HFFc6 (cell line): ENCODE measurements at regions not wholly inside any gene's neighbourhood (a gene's known extent, or its start where the extent isn't known, plus 50 kb on each side); places are given as distances from the start of the nearest gene placed in this dataset.

ENCODE experiments used
- DNase-seq: peaks from one replicate; pipeline ENCODE4 v3.0.0-alpha.2; 2018
- H3K27ac Mint-ChIP-seq: 2 replicates; pipeline ENCODE4 v1.8.0; 2020; ENCODE audit warnings: mild to moderate bottlenecking, mixed read lengths
- H3K27me3 Mint-ChIP-seq: 2 replicates; pipeline ENCODE4 v1.8.0; 2021; ENCODE audit warnings: mild to moderate bottlenecking, moderate library complexity, mixed read lengths; ENCODE audit not compliant: insufficient read depth
- H3K36me3 Mint-ChIP-seq: 2 replicates; pipeline ENCODE4 v1.8.0; 2021; ENCODE audit warnings: low read depth, mixed read lengths
- H3K4me1 Mint-ChIP-seq: 2 replicates; pipeline ENCODE4 v1.8.0; 2020; ENCODE audit warnings: low read depth, mixed read lengths
- H3K4me3 Mint-ChIP-seq: 2 replicates; pipeline ENCODE4 v1.8.0; 2020; ENCODE audit warnings: mild to moderate bottlenecking, moderate library complexity, mixed read lengths
- H3K9me3 Mint-ChIP-seq: 2 replicates; pipeline ENCODE4 v1.8.0; 2020; ENCODE audit warnings: mild to moderate bottlenecking, mixed read lengths
- TF ChIP-seq, protein P1 (sequence below): fragments of 200-600 bp; sonication (generic); IDR thresholded peaks from 2 replicates; pipeline ENCODE4 v1.5.0; 2021; ENCODE audit warnings: antibody characterized with exemption, mild to moderate bottlenecking

DNA sequence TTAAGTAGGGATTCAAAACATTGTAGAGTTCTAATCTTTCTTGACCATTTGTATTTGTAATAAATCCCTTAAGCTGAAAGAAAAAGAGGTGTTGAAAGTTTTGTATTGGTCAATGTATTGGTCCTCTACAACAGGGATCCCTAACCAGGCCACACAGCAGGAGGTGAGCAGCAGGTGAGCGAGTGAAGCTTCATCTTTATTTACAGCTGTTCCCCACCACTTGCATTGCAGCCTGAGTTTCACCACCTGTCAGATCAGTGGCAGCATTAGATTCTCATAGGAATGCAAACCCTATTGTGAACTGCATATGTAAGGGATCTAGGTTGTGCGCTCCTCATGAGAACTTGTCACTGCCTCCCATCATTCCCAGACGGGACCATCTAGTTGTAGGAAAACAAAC is 715.7 kb upstream of the NXPH2 start:
- Mint-ChIP-seq H3K4me3 (no peak overlapping the region), H3K27ac (no peak overlapping the region), H3K27me3 (no peaks in the 10 kb centered on the region), H3K9me3 (peaks cover 40% of the 10 kb centered on the region), H3K4me1 (no peaks in the 10 kb centered on the region), H3K36me3 (0 out of 2 replicates have a peak, but pooled peaks cover 4% of the 10 kb centered on the region)
- TF ChIP-seq, protein P1, sequence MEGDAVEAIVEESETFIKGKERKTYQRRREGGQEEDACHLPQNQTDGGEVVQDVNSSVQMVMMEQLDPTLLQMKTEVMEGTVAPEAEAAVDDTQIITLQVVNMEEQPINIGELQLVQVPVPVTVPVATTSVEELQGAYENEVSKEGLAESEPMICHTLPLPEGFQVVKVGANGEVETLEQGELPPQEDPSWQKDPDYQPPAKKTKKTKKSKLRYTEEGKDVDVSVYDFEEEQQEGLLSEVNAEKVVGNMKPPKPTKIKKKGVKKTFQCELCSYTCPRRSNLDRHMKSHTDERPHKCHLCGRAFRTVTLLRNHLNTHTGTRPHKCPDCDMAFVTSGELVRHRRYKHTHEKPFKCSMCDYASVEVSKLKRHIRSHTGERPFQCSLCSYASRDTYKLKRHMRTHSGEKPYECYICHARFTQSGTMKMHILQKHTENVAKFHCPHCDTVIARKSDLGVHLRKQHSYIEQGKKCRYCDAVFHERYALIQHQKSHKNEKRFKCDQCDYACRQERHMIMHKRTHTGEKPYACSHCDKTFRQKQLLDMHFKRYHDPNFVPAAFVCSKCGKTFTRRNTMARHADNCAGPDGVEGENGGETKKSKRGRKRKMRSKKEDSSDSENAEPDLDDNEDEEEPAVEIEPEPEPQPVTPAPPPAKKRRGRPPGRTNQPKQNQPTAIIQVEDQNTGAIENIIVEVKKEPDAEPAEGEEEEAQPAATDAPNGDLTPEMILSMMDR = no peak
- DNase-seq = no peak

GRCh38 chr2:139492131-139492680 is 712.0 kb upstream of the NXPH2 start:
- H3K27me3 Mint-ChIP-seq = no peaks in the 10 kb centered on the region
- peaks cover 23% of the 10 kb centered on the region for H3K9me3 Mint-ChIP-seq
- no peak for DNase-seq
- no peaks in the 10 kb centered on the region for H3K36me3 Mint-ChIP-seq
- no peaks in the 10 kb centered on the region for H3K4me1 Mint-ChIP-seq
- no peak overlapping the region for H3K27ac Mint-ChIP-seq
- no peak overlapping the region for H3K4me3 Mint-ChIP-seq
- TF ChIP-seq, protein P1 = no peak

DNA sequence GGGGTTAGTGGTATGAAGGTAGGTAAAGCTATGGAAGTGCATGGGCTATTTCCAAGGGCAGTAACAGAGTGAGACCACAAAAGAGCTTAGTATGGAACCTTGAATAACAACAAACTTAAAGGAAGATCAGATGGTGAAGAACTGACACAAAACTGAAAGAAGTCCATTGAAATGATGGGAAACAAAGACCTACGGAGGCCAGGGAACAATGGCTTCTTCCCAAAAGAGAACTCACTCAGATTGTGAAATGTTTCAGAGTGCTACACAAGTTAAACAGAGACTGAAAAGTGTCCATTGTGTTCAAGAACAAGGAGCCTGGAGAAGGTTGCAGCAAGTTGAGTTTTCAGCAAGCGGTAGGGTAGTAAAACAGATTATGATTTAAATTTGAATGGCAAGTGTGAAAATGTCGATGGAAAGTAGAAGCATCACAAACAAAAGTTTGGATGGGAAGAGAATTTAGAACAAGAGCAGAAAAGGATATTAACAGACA is 700.0 kb upstream of the NXPH2 start:
- TF ChIP-seq, protein P1 = no peak
- DNase-seq = no peak
- no peak overlapping the region for H3K4me3 Mint-ChIP-seq
- peaks cover 48% of the 10 kb centered on the region for H3K9me3 Mint-ChIP-seq
- no peak overlapping the region for H3K27ac Mint-ChIP-seq
- 0 out of 2 replicates have a peak, but pooled peaks cover 7% of the 10 kb centered on the region for H3K36me3 Mint-ChIP-seq
- no peaks in the 10 kb centered on the region for H3K27me3 Mint-ChIP-seq
- no peaks in the 10 kb centered on the region for H3K4me1 Mint-ChIP-seq

DNA sequence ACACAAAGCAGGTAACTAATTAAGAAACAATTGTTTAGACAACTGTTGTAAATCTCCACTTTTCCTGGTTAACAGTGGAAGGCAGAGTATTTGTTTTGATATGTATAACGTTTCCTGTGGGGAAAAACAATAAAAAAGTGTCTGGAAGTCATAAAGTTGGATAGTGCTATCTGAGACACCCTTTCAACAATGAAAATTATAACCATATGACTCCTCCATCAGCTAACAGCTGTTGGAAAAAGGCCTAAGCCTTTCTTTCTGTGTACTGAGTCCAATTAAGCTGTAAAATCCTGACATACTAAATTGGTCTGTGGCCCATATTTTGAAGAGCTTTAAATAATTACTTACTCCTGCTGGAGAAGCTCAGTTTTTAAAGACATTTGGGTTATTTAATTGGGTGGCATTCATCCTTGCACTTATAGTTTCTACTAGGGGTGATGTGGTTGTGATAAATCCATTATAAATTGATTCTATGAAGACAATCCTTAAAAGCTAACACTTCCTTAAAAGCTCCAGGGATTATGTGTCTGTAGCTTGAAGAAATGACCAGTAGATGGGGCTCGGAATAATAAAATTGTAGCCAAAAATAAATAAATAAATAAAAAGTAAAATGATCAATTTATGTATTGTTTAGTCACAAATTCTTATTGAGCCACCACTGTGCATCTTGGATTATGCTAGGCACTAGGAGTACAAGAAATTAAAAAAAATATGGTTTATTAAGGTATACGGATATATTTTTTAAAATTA is 698.1 kb upstream of the NXPH2 start:
- Mint-ChIP-seq H3K27me3 (no peaks in the 10 kb centered on the region), H3K27ac (no peak overlapping the region), H3K36me3 (0 out of 2 replicates have a peak, but pooled peaks cover 7% of the 10 kb centered on the region), H3K9me3 (peaks cover 43% of the 10 kb centered on the region), H3K4me3 (no peak overlapping the region), H3K4me1 (no peaks in the 10 kb centered on the region)
- TF ChIP-seq, protein P1 = peak; percentile 19; the same call in 1 of the 2 replicates
- DNase-seq = no peak

- 0 out of 2 replicates have a peak, but pooled peaks cover 7% of the 10 kb centered on the region for H3K36me3 Mint-ChIP-seq
- H3K27ac Mint-ChIP-seq = no peak overlapping the region
- H3K27me3 Mint-ChIP-seq = no peaks in the 10 kb centered on the region
- no peak overlapping the region for H3K4me3 Mint-ChIP-seq
- H3K4me1 Mint-ChIP-seq = no peaks in the 10 kb centered on the region
- TF ChIP-seq, protein P1 = no peak
- no peak for DNase-seq
- H3K9me3 Mint-ChIP-seq = peaks cover 43% of the 10 kb centered on the region
These were observed 697.4 kb upstream of the NXPH2 start for GRCh38 chr2:139477618-139478017.
